ENCODE measurements at regions not wholly inside any gene's neighbourhood (a gene's known extent, or its start where the extent isn't known, plus 50 kb on each side); places are given as distances from the start of the nearest gene placed in this dataset.

- no peak overlapping the region for H3K27ac ChIP-seq (replicated peaks)
- H3K4me3 ChIP-seq (replicated peaks; ENCODE audit: insufficient read depth, low read length) = no peak overlapping the region
- DNase-seq (ENCODE audit: low read depth in 1 of 2, low spot score in 1 of 2) = no peak
- TF ChIP-seq GABPA (IDR thresholded peaks at IDR 0.05; ENCODE audit: low read depth) = no peak
- no peaks in the 10 kb centered on the region for H3K27me3 ChIP-seq (ENCODE audit: insufficient read depth, poor library complexity, severe bottlenecking)
These were observed 70.3 kb upstream of the BASP1 start for GRCh38 chr5:17147170-17147569.

- no peak overlapping the region for H3K4me3 ChIP-seq (replicated peaks; ENCODE audit: insufficient read depth, low read length)
- TF ChIP-seq REST (IDR thresholded peaks at IDR 0.05; ENCODE audit: insufficient replicate concordance, low read depth) (no peak), SPI1 (IDR thresholded peaks at IDR 0.05; ENCODE audit: borderline replicate concordance, low read depth) (no peak), POLR2AphosphoS5 (IDR thresholded peaks at IDR 0.05; ENCODE audit: low read depth) (no peak), CTCF (IDR thresholded peaks at IDR 0.05; ENCODE audit: insufficient read depth, low read length) (no peak), GABPA (IDR thresholded peaks at IDR 0.05; ENCODE audit: low read depth) (no peak)
These were observed 69.8 kb upstream of the BASP1 start for GRCh38 chr5:17147617-17148016.

GRCh38 chr5:17148481-17148880 lies 69.0 kb upstream of the BASP1 start:
- no peak overlapping the region for H3K27ac ChIP-seq (replicated peaks)
- DNase-seq (ENCODE audit: low read depth in 1 of 2, low spot score in 1 of 2) = no peak
- no peak overlapping the region for H3K4me3 ChIP-seq (replicated peaks; ENCODE audit: insufficient read depth, low read length)
- no peaks in the 10 kb centered on the region for H3K27me3 ChIP-seq (ENCODE audit: insufficient read depth, poor library complexity, severe bottlenecking)
- TF ChIP-seq CTCF (IDR thresholded peaks at IDR 0.05; ENCODE audit: insufficient read depth, low read length) (no peak), SPI1 (IDR thresholded peaks at IDR 0.05; ENCODE audit: borderline replicate concordance, low read depth) (no peak), GABPA (IDR thresholded peaks at IDR 0.05; ENCODE audit: low read depth) (no peak), POLR2AphosphoS5 (IDR thresholded peaks at IDR 0.05; ENCODE audit: low read depth) (no peak), REST (IDR thresholded peaks at IDR 0.05; ENCODE audit: insufficient replicate concordance, low read depth) (no peak)

More at GRCh38 chr5:17147617-17148016, 69.8 kb upstream of the BASP1 start:
- no peak overlapping the region for H3K27ac ChIP-seq (replicated peaks)
- DNase-seq (ENCODE audit: low read depth in 1 of 2, low spot score in 1 of 2) = no peak
- no peaks in the 10 kb centered on the region for H3K27me3 ChIP-seq (ENCODE audit: insufficient read depth, poor library complexity, severe bottlenecking)

- DNase-seq (ENCODE audit: low read depth in 1 of 2, low spot score in 1 of 2) = no peak
- no peaks in the 10 kb centered on the region for H3K27me3 ChIP-seq (ENCODE audit: insufficient read depth, poor library complexity, severe bottlenecking)
- TF ChIP-seq CTCF (IDR thresholded peaks at IDR 0.05; ENCODE audit: insufficient read depth, low read length) = no peak
- TF ChIP-seq POLR2AphosphoS5 (IDR thresholded peaks at IDR 0.05; ENCODE audit: low read depth) = no peak
- no peak for TF ChIP-seq SPI1 (IDR thresholded peaks at IDR 0.05; ENCODE audit: borderline replicate concordance, low read depth)
- TF ChIP-seq GABPA (IDR thresholded peaks at IDR 0.05; ENCODE audit: low read depth) = no peak
- no peak for TF ChIP-seq REST (IDR thresholded peaks at IDR 0.05; ENCODE audit: insufficient replicate concordance, low read depth)
- no peak overlapping the region for H3K4me3 ChIP-seq (replicated peaks; ENCODE audit: insufficient read depth, low read length)
- H3K27ac ChIP-seq (replicated peaks) = no peak overlapping the region
These were observed 67.6 kb upstream of the BASP1 start for GRCh38 chr5:17149786-17150185.

Measured in HL-60 (cell line).